HG02798 (cell line): ENCODE measurements at regions not wholly inside any gene's neighbourhood (a gene's known extent, or its start where the extent isn't known, plus 50 kb on each side); places are given as distances from the start of the nearest gene placed in this dataset.
"Not testable (repeated sequence)": the region's sequence is repeated elsewhere in the genome, so short reads cannot be mapped to it uniquely, and the experiment has no call there.

Experiments used
- ATAC-seq: cut with Tn5 transposase; IDR thresholded peaks from one replicate; pipeline ENCODE4 v1.9.1; 2021; ENCODE audit warnings: mild to moderate bottlenecking; ENCODE audit not compliant: unreplicated experiment, poor library complexity

DNA sequence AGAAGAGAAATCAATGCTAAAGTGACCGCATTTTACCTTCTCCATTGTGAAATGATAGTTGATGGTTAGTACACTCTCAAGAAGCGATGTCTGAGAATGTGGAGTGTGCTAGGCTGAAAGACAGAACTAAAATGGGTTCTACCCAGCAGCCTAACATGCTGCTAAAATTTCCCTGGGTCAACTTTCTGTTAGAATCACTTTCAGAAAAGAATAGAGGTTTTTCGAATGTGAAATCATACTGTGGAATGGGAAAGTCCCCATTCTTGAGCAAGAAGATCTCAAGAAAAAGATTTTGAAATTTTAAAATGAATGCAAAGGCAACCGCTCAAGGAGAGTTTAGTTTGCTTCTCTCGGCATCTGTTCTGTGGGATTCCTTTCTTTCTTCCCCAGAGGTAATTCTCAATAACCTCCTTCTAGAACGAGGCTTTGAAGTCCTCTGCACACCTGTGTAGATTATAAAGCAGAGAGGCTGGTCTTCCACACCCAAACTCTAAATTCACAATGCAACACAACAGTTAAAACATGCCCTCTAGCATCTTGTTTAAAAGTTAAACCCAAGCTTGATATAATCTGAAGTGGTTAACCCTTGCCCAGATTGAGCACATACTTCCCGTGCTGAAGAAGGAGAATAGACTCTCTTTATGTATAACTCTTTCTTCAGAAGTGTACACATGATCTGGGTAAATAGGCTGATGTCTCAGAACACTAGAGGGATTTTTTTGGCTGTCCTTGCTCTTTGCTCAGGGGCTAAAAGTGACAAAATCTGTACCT is 208.7 kb upstream of the KLF3 start:
- ATAC-seq, result peak; percentile 81

DNA sequence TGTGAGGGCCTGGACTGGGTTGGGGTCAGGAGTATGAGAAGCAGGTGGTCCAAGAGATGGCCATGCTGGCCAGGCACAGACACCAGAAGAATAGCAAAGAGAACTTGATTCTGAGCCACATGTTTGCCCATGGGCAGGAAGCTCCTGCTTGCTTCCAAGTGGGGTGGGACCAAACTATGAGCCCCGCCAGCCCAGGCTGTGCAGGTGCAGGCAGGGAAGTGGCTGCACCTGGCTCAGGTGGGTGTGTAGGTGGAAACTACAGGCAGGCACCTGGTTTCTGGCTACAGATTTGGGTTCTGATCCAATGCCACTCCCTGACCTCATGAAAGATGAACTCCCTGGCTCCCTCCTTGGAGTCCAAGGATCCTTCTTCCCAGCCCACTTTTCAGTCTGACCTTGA is 207.9 kb upstream of the KLF3 start:
- ATAC-seq, result no peak

DNA sequence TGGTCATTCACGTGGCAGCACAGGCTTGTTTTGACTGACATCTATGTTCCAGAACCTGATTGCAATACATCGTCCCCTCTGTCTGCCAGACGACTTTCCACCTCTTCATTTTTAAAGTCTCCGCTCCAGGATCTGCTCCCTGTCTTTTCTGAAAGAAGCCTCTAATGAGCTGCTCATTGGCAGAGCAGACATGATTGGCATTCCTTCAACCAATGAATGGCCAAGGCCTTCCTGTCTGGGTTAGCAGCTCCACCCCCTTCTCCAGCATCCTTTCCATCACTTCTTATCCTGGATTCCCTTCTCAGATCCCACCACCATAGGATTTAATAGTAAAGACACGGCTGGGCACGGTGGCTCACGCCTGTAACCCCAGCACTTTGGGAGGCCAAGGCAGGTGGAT is 202.7 kb upstream of the KLF3 start:
- no peak for ATAC-seq

DNA sequence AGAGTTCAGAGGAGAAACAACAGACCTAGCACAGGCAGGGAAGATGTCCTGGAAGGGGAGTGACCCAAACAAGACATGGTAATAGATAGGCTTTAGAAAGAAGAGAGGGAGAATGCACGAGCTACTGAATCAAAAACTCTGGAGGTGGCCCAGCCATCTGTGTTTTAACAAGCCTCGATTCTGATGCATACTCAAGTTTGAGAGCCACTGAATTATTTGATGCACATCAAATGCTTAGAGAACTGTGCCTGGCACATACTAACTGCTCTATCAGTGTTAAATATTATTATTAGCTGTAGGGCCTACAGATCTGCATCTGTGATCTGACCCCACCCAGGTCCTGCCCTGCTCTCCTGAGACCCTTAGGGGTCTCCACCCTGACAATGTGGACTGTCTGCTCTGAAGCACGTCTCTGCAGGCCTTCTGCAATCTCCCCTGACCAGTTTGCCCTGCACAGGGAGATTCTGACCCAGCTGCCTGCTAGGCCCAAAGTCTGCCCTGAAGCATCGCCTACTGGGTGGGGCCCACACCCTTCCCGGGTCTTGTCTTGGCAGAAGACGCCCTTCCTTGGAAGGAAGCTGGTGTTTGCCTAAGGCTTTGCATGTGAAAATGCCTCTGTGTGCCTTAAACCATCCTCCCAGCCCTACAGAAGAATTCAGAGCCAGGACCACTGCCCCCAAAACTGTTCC is 201.5 kb upstream of the KLF3 start:
- no peak for ATAC-seq

DNA sequence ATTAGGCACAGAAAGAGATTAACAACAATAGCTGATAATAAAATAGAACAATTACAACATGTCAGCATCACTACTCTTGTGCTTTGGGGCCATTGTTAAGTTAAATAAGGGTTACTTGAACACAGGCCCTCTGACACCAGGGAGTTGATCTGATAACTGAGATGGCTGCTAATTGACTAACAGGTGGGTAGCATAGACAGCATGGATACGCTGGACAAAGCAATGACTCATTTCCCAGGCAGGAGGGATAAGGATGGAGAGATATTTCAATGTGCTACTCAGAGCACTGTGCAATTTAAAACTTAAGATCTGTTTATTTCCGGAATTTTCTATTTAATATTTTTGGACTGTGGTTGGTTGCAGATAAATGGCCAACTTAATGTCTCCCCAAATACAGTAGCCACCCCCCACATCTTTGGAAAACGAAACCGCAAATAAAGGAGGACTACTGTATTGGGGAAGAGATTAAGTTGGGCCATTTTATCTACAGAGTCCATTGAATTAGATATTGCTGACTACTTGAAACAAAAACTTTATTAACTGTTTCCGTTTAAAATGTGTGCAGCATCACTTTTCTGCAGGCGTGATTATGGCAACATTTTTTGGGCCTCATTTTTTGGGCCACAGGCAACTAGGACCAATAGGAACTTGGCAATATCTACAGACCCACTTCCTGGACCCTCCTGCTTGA is 200.6 kb upstream of the KLF3 start:
- no peak for ATAC-seq

DNA sequence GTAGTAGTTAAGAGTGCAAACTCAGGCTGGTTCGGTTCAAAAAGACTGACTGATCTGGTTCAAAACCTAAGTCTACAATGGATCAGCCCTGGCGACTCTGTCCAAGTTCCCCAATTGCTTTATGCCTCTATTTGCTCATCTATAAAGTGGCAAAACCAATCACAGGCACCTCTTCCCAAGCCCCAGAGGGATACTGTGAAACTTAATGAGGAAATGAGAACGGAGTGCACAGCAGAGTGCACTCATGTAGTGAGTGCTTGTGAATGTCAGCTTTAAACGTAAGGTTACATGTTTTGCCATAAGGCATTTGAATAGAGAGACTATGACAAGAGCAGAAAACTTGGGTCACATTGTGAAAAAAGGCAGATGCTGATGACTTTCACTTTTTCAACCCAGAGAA is 199.7 kb upstream of the KLF3 start:
- ATAC-seq, result no peak

DNA sequence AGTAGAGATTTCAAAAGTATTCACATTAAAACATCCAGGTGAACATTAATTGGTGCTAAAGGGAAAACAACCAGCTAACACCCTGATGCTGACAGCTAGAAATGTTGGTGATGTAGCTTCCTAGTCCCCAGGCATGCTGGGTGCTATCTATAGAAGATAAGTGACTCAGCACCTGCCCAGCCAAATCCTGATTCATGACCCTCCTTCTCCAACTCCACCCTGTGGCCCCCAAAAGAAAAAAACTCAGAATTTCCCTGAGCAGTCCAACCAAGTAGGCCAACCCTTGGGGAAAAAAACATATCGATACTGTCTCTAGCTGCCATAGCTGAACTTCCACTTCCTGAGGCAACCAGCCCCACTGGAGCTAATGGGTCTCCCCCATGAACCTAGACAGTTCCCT is 197.6 kb upstream of the KLF3 start:
- ATAC-seq, result no peak

DNA sequence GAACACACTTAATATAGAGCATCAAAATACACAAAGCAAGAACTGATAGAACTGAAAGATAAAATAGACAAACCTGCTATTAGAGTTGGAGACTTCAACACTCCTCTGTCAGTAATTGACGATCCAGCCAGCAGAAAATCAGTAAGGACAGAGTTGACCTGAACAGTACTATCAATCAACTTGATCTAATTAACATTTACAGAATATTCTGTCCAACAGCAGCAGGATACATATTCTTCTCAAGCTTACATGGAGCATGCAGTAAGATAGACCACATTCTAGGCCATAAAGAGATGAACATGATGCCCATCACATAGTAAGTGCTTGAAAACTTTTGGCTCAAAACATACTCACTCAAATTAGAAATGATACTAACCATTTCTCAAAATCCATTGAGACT is 196.7 kb upstream of the KLF3 start:
- ATAC-seq, result no peak

DNA sequence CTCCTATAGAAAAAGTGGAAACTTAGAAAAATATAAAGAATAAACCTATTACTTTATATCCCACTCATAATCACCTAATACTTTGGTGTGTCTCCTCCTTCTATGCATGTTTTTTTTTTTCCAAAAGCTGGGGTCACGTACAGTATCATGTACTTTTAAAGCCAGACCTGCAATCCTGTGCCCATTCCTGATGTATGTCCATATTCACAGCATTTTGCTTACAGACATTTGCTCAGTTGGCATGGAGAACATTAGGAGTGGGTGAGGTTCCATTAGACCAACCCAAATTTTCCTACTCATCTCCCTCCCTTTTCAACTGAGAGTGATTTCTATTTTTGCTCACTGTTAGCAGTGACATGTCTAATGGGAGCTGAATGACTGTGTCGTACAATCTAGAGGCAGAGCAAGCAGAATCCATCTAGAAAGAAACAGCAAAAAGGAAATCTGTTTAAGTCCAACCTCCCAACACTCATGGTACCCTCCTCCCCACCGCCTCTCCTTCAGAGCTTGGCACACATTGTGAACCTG is 195.6 kb upstream of the KLF3 start:
- ATAC-seq, result no peak

DNA sequence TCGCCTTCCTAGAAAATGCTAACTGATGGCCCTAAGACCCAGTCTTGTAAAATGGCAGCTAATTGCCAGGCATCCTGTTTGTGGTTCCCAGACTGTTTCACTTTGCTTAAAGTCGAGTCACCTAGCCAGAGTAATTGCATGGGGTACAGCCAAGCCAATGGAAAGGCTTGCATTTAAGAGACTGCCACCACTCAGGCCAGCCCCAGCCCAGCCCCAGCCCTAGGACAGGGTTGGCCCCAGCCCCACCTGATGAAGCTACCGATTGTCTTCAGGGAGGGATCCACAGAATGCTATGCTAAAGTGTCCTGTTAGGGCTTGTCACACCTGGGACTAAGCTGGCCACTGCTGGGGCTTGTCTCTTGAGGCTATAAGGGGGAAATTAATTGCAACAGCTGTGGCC is 194.6 kb upstream of the KLF3 start:
- ATAC-seq, result no peak

DNA sequence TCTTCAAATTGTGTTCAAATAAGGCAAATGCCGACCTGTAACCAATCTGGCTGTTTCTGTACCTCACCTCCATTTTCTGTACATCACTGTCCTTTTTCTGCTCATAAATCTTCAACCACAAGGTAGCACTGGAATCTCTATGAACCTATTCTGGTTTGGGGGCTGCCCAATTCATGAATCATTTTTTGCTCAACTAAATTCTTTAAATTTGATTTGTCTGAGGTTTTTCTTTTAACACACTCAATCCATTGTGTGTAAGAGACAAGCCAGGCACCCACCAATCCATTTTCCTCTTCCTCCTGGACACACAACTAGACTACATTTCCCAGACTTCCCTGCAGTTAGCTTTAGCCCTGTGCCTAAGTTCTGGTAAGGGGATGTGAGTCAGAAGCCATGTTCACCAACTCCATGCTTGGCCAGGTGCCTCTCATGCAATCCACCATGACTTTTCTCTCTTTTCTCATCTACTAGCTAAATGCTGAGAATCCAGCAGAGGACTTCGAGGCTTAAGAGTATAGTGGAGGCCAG is 193.2 kb upstream of the KLF3 start:
- ATAC-seq, result no peak

DNA sequence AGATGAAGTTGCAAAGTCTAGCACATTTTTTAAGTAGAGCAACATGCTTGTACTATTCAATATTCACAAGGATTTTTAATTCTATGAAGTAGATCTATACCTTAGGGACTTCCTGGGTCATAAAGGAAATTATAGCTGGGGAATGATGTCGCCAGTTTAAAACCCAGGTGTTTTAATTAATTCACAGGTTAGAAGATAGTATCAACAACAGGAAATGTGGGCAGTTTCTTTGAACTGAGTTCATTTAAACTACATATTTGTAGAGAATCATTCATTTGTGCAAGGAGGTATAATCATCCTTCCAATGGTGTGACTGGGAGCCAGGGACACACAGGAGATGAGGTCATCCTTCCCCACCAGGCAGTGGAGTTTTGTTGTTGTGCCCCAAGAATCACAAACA is 181.3 kb upstream of the KLF3 start:
- ATAC-seq, result no peak

DNA sequence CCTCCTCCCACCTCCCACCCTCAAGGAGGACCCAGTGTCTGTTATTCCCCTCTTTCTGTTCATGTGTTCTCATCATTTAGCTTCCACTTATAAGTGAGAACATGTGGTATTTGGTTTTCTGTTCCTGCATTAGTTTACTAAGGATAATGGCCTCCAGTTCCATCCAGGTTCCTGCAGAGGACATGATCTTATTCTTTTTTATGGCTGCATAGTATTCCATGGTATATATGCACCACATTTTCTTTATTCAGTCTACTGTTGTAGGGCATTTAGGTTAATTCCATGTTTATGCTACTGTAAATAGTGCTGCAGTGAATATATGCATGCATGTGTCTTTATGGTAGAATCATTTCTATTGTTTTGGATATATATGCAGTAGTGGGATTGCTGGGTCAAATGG is 180.4 kb upstream of the KLF3 start:
- not testable (repeated sequence) for ATAC-seq

DNA sequence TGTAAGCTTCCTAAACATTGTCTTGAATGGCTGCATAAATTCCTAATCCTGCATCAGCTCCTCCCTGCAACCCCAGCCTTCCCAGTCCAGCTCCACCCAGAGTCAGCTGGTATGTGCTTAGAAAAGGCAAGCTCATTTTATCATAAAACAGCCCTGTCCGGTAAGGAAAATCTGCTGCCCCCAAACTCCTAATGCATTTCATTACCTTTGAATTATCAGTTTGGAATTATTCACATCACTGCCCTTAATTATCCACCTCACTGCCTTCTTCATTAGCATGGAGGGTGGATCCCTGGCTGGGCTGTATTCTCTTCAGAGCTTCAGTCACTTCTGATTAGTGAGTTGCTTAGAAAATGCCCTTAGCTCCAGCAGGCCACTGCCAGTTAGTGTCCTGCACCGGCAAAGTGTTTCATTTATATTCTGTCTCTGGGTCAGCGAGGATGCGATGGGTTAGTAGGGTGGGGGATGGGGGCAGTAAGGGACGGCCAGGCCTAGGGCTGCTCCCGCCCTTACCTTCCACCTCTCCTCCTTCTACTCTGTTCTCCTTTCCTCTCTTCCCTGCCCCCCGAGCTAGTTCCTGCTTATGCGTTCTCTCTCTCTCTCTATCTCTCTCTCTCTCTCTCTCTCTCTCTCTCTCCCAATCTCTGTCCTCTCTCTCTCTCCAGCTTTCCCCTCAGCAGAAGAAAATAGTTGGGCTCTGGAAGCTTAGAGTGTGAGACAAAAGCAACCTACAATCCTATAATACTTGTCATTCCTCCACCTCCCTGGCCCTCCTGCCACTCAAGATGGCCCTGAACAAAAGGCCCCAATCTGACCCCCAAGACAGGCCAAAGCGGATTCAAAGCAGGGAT is 174.8 kb upstream of the KLF3 start:
- no peak for ATAC-seq

DNA sequence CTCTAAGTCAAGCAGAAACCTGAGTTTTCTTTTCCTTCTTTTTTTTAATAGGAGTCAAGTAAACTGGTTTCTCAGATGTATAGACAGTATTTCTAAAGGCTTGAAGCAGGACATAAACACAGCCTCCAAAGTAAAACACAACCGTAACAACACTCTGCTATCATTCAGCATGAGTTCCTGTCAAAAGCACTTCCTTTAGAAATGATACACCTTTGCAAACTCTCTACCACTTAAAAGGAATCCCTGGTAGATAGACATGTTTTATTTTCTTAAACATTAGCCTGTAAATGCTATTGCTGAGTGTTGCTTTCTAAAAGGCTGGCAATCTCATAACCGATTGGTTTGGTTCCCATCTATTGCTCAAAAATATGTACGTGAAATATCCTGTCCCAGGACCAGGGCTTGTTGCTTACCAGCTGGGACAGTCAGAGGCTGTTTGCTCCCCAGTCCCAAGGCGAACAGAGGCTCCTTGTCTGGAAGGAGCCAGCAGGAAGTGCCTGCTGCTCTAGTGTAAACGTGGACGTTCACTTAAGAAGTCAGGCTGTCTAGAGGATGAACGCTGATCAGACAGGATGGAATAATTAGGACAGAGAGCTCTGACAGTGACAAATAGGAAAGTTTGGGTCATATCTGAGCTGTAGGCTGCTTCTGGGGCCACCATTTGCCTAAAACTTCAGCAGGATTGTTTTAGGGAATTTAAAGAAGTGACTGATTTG is 173.9 kb upstream of the KLF3 start:
- ATAC-seq, result no peak

DNA sequence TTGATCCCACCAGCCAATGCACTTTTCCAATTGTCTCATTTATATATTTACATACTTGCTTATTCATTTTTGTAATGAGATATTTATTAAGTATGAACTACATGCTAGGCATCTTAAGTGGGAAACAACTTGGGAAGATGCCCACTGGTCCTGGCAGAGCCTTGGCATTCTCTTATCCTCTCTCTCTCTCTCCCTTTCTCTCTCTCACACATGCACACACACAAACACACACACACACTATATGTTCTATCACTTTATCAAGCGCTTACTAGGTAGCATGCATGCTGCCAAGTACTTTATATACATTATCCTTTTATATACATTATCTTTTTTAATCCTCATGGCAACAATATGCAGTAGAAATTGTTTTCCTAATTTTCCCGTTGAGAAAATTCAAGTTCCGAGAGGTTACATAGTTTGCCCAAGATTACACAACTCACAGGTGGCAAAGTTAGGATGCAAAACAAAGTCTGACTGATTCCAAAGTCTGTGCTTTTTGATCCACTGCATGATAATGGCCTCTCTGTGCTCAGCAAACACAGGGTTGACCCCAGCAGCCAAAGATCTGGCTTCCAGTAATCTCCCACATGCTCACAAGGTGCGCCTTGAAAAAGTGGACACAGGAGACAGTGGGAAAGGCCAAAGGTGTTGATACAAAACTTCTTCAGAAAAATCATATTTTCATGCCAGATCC is 173.1 kb upstream of the KLF3 start:
- no peak for ATAC-seq

DNA sequence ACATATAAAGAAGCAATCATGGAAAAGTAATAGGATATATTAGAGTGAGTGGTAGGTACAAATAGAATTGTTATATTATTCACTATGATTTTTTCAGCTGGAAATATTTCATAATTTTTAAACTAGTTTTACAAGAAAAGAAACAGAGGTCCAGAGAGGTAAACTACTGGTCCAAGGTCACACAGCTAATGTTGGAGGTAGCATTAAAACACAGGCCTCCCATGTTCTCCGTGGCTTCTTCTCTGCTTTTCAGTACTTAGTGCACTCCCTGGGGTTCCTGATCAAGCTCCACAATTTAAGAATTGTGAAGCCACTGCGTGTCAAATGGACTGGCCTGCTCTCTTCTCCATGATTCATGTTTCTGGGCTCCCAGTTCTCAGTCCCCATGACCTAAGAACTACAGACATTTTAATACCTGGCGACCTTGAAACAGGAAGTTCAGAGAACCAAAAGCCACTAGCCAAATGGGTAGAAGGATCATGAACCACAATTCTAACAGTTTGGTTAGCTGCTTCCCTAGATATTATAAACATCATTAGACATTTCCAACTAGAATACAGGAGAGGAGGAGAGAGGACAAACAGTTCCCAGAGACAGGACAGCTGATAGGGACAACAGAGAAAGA is 172.0 kb upstream of the KLF3 start:
- no peak for ATAC-seq

DNA sequence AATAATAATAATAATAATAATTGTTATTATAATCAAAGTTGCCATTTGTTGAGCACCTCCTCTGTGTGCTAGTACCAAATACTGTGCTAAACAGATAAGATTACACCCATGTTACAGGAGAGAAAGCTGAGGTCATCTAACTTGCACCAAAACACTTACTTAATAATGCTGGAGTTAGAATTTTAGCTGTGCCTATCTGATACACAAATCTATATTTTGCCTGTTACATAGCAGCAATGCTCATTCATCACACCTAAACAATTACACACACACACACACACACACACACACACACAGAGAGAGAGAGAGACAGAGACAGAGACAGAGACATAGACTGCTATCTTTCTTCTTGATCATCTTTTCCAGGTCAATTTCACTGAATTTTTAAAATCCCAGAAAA is 170.9 kb upstream of the KLF3 start:
- no peak for ATAC-seq

DNA sequence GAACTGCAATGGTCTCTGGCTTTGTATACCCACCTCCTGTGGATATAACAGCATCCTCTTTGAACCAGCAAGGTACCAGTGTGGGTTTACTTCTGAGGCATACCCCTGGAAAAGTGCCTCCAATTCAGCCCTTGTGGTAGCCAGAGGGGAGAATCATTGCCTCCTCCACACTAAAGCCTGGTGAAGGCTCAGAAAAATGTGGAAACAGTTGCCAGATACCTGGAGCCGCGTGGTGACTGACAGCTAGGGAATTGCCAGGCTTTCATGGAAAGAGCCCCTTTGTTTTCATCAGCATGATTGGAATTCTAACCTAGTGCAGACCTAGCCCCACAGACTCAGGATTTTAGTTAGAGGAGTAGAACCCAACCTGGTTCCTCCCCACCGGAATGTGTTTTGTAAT is 168.6 kb upstream of the KLF3 start:
- no peak for ATAC-seq
